Stomach (tissue), 4 donors: ENCODE measurements at regions not wholly inside any gene's neighbourhood (a gene's known extent, or its start where the extent isn't known, plus 50 kb on each side); places are given as distances from the start of the nearest gene placed in this dataset.

Experiments
- CTCF ChIP-seq, 7 experiments: fragments of 450-650 bp in 4 of 7; fragments of 200-600 bp in 3 of 7; sonication (generic) in 3 of 7; IDR thresholded peaks; one replicate each; pipeline ENCODE4 v1.5.1; 2016 to 2019; ENCODE audit warnings: antibody characterized with exemption in 7 of 7, control low read depth in 2 of 7, mild to moderate bottlenecking in 1 of 7
- POLR2AphosphoS5 ChIP-seq, 3 donors: sonication (generic); formaldehyde crosslinking; IDR thresholded peaks; one replicate each; pipeline ENCODE4 v1.6.1; 2016; ENCODE audit warnings: antibody characterized with exemption in 3 of 3

GRCh38 chr2:144615866-144616565, 96.1 kb upstream of the ZEB2 start:
- no peak for TF ChIP-seq CTCF (IDR thresholded peaks at IDR 0.05)
- TF ChIP-seq POLR2AphosphoS5 (IDR thresholded peaks at IDR 0.05) = no peak
